ENCODE measurements at regions not wholly inside any gene's neighbourhood (a gene's known extent, or its start where the extent isn't known, plus 50 kb on each side); places are given as distances from the start of the nearest gene placed in this dataset.

- DNase-seq (ENCODE audit: low read depth) = no peak
- H3K4me3 ChIP-seq (ENCODE audit: low read depth, low read length) = no peak overlapping the region
- POLR2A ChIA-PET = no interaction called here
- no peaks in the 10 kb centered on the region for H3K27me3 ChIP-seq (ENCODE audit: control insufficient read depth, insufficient read depth, low read length)
- H3K36me3 ChIP-seq (ENCODE audit: control insufficient read depth, insufficient read depth, low read length) = no peaks in the 10 kb centered on the region
- TF ChIP-seq CTCF (IDR thresholded peaks at IDR 0.05; ENCODE audit: insufficient read depth, low read depth, low read length) = no peak
- CTCF ChIA-PET = no interaction called here
Observed at GRCh38 chr2:217481577-217481976, 521.2 kb downstream of the TNS1 start.

GRCh38 chr2:217479566-217479965, 523.2 kb downstream of the TNS1 start:
- POLR2A ChIA-PET = no interaction called here
- Histone ChIP-seq H3K36me3 (ENCODE audit: control insufficient read depth, insufficient read depth, low read length) (no peaks in the 10 kb centered on the region), H3K27me3 (ENCODE audit: control insufficient read depth, insufficient read depth, low read length) (no peaks in the 10 kb centered on the region), H3K4me3 (ENCODE audit: low read depth, low read length) (no peak overlapping the region)
- no peak for TF ChIP-seq CTCF (IDR thresholded peaks at IDR 0.05; ENCODE audit: insufficient read depth, low read depth, low read length)
- DNase-seq (ENCODE audit: low read depth) = no peak
- CTCF ChIA-PET = interaction anchor here (1.2 kb wide), 1 partner anchor 313 kb away, joined by 3 read pairs; no protein-coding TSS in a partner anchor

- DNase-seq (ENCODE audit: low read depth) = no peak
- Histone ChIP-seq H3K4me3 (ENCODE audit: low read depth, low read length) (no peak overlapping the region), H3K27me3 (ENCODE audit: control insufficient read depth, insufficient read depth, low read length) (no peaks in the 10 kb centered on the region), H3K36me3 (ENCODE audit: control insufficient read depth, insufficient read depth, low read length) (no peaks in the 10 kb centered on the region)
- TF ChIP-seq CTCF (IDR thresholded peaks at IDR 0.05; ENCODE audit: insufficient read depth, low read depth, low read length) = no peak
- CTCF ChIA-PET = interaction anchor here (1.2 kb wide), 1 partner anchor 312 kb away, joined by 3 read pairs; no protein-coding TSS in a partner anchor
- POLR2A ChIA-PET = no interaction called here
Observed at GRCh38 chr2:217478831-217479455, 523.9 kb downstream of the TNS1 start.

GRCh38 chr2:217477583-217477982, 525.2 kb downstream of the TNS1 start:
- no peaks in the 10 kb centered on the region for H3K36me3 ChIP-seq (ENCODE audit: control insufficient read depth, insufficient read depth, low read length)
- no peak for TF ChIP-seq CTCF (IDR thresholded peaks at IDR 0.05; ENCODE audit: insufficient read depth, low read depth, low read length)
- POLR2A ChIA-PET = interaction anchor here (0.6 kb wide), 1 partner anchor 172 kb away, joined by 4 read pairs; no protein-coding TSS in a partner anchor
- DNase-seq (ENCODE audit: low read depth) = no peak
- CTCF ChIA-PET = no interaction called here
- no peaks in the 10 kb centered on the region for H3K27me3 ChIP-seq (ENCODE audit: control insufficient read depth, insufficient read depth, low read length)
- no peak overlapping the region for H3K4me3 ChIP-seq (ENCODE audit: low read depth, low read length)

GRCh38 chr2:217475791-217476190, 527.0 kb downstream of the TNS1 start:
- Histone ChIP-seq H3K4me3 (ENCODE audit: low read depth, low read length) (no peak overlapping the region), H3K36me3 (ENCODE audit: control insufficient read depth, insufficient read depth, low read length) (no peaks in the 10 kb centered on the region), H3K27me3 (ENCODE audit: control insufficient read depth, insufficient read depth, low read length) (no peaks in the 10 kb centered on the region)
- CTCF ChIA-PET = interaction anchor here (0.6 to 1.3 kb wide), 3 partner anchors 10 to 73 kb away, joined by 3 to 4 read pairs (median 4); no protein-coding TSS in a partner anchor
- no peak for DNase-seq (ENCODE audit: low read depth)
- TF ChIP-seq CTCF (IDR thresholded peaks at IDR 0.05; ENCODE audit: insufficient read depth, low read depth, low read length) = no peak
- POLR2A ChIA-PET = no interaction called here

Measured in BJ (cell line).